ENCODE measurements at regions not wholly inside any gene's neighbourhood (a gene's known extent, or its start where the extent isn't known, plus 50 kb on each side); places are given as distances from the start of the nearest gene placed in this dataset.
"Not testable (repeated sequence)": the region's sequence is repeated elsewhere in the genome, so short reads cannot be mapped to it uniquely, and the experiment has no call there.

- DNase-seq, result no peak
These were observed 81.9 kb downstream of the TMEM18 start for GRCh38 chr2:595141-595815.

GRCh38 chr2:594297-594949 is 82.8 kb downstream of the TMEM18 start:
- DNase-seq, result no peak

GRCh38 chr2:593356-594026 is 83.7 kb downstream of the TMEM18 start:
- no peak for DNase-seq

- no peak for DNase-seq
These were observed 84.5 kb downstream of the TMEM18 start for GRCh38 chr2:592737-593136.

- DNase-seq, result no peak
These were observed 86.7 kb downstream of the TMEM18 start for GRCh38 chr2:590214-591175.

- no peak for DNase-seq
These were observed 87.7 kb downstream of the TMEM18 start for GRCh38 chr2:589281-590130.

GRCh38 chr2:588074-588645 is 89.0 kb downstream of the TMEM18 start:
- DNase-seq, result no peak

- DNase-seq, result no peak
These were observed 89.9 kb downstream of the TMEM18 start for GRCh38 chr2:587087-587960.

GRCh38 chr2:586641-587076 is 90.5 kb downstream of the TMEM18 start:
- no peak for DNase-seq

- no peak for DNase-seq
These were observed 92.1 kb downstream of the TMEM18 start for GRCh38 chr2:584863-585823.

- DNase-seq, result no peak
These were observed 93.5 kb downstream of the TMEM18 start for GRCh38 chr2:583666-584065.

- no peak for DNase-seq
These were observed 94.2 kb downstream of the TMEM18 start for GRCh38 chr2:582792-583528.

- DNase-seq, result not testable (repeated sequence)
These were observed 94.9 kb downstream of the TMEM18 start for GRCh38 chr2:582289-582688.

- no peak for DNase-seq
These were observed 97.2 kb downstream of the TMEM18 start for GRCh38 chr2:579961-580360.

GRCh38 chr2:579351-579886 is 97.8 kb downstream of the TMEM18 start:
- no peak for DNase-seq

GRCh38 chr2:576292-576691 is 100.9 kb downstream of the TMEM18 start:
- DNase-seq, result no peak

- no peak for DNase-seq
These were observed 101.4 kb downstream of the TMEM18 start for GRCh38 chr2:575727-576236.

All from DMS53 (cell line).